HG03439 (cell line): ENCODE measurements at regions not wholly inside any gene's neighbourhood (a gene's known extent, or its start where the extent isn't known, plus 50 kb on each side); places are given as distances from the start of the nearest gene placed in this dataset.
"Not testable (repeated sequence)": the region's sequence is repeated elsewhere in the genome, so short reads cannot be mapped to it uniquely, and the experiment has no call there.

ENCODE experiments used
- ATAC-seq: cut with Tn5 transposase; IDR thresholded peaks from one replicate; pipeline ENCODE4 v1.9.1; 2021; ENCODE audit warnings: mild to moderate bottlenecking, moderate library complexity; ENCODE audit not compliant: unreplicated experiment

GRCh38 chr6:94557207-94557606 is 1020.1 kb upstream of the MANEA start:
- ATAC-seq = not testable (repeated sequence)

- ATAC-seq = no peak
These were observed 1029.1 kb upstream of the MANEA start for GRCh38 chr6:94548201-94548600.

- ATAC-seq = no peak
These were observed 1041.5 kb upstream of the MANEA start for GRCh38 chr6:94535798-94536197.

- no peak for ATAC-seq
These were observed 1065.7 kb upstream of the MANEA start for GRCh38 chr6:94511502-94512088.

GRCh38 chr6:94510877-94511276 is 1066.5 kb upstream of the MANEA start:
- ATAC-seq = no peak

GRCh38 chr6:94501516-94501915 is 1075.8 kb upstream of the MANEA start:
- no peak for ATAC-seq

GRCh38 chr6:94498099-94498498 is 1078.7 kb upstream of the EPHA7 start:
- no peak for ATAC-seq

- no peak for ATAC-seq
These were observed 1075.1 kb upstream of the EPHA7 start for GRCh38 chr6:94494500-94494899.

- ATAC-seq = no peak
These were observed 1068.0 kb upstream of the EPHA7 start for GRCh38 chr6:94487371-94487770.

- no peak for ATAC-seq
These were observed 1059.0 kb upstream of the EPHA7 start for GRCh38 chr6:94478133-94479005.

- ATAC-seq = no peak
These were observed 1049.5 kb upstream of the EPHA7 start for GRCh38 chr6:94468830-94469229.

GRCh38 chr6:94464018-94464510 is 1044.7 kb upstream of the EPHA7 start:
- no peak for ATAC-seq

- no peak for ATAC-seq
These were observed 1043.9 kb upstream of the EPHA7 start for GRCh38 chr6:94463306-94463705.

- ATAC-seq = no peak
These were observed 1042.9 kb upstream of the EPHA7 start for GRCh38 chr6:94462231-94462630.

- ATAC-seq = no peak
These were observed 1036.9 kb upstream of the EPHA7 start for GRCh38 chr6:94456266-94456665.

GRCh38 chr6:94454231-94454630 is 1034.9 kb upstream of the EPHA7 start:
- ATAC-seq = no peak

GRCh38 chr6:94446120-94446519 is 1026.8 kb upstream of the EPHA7 start:
- no peak for ATAC-seq

- ATAC-seq = no peak
These were observed 1024.3 kb upstream of the EPHA7 start for GRCh38 chr6:94443701-94444100.

GRCh38 chr6:94424692-94425091 is 1005.3 kb upstream of the EPHA7 start:
- ATAC-seq = no peak

GRCh38 chr6:94417363-94417762 is 998.0 kb upstream of the EPHA7 start:
- ATAC-seq = no peak

GRCh38 chr6:94414041-94414440 is 994.7 kb upstream of the EPHA7 start:
- no peak for ATAC-seq

GRCh38 chr6:94401311-94401710 is 982.0 kb upstream of the EPHA7 start:
- ATAC-seq = no peak
